HG03342 (cell line): ENCODE measurements at regions not wholly inside any gene's neighbourhood (a gene's known extent, or its start where the extent isn't known, plus 50 kb on each side); places are given as distances from the start of the nearest gene placed in this dataset.
"Not testable (repeated sequence)": the region's sequence is repeated elsewhere in the genome, so short reads cannot be mapped to it uniquely, and the experiment has no call there.

ENCODE experiments used
- ATAC-seq: cut with Tn5 transposase; IDR thresholded peaks from one replicate; pipeline ENCODE4 v1.9.1; 2021; ENCODE audit warnings: mild to moderate bottlenecking, moderate library complexity; ENCODE audit not compliant: unreplicated experiment

GRCh38 chr2:16739778-16740581 lies 74.3 kb upstream of the CYRIA start:
- ATAC-seq: no peak

DNA sequence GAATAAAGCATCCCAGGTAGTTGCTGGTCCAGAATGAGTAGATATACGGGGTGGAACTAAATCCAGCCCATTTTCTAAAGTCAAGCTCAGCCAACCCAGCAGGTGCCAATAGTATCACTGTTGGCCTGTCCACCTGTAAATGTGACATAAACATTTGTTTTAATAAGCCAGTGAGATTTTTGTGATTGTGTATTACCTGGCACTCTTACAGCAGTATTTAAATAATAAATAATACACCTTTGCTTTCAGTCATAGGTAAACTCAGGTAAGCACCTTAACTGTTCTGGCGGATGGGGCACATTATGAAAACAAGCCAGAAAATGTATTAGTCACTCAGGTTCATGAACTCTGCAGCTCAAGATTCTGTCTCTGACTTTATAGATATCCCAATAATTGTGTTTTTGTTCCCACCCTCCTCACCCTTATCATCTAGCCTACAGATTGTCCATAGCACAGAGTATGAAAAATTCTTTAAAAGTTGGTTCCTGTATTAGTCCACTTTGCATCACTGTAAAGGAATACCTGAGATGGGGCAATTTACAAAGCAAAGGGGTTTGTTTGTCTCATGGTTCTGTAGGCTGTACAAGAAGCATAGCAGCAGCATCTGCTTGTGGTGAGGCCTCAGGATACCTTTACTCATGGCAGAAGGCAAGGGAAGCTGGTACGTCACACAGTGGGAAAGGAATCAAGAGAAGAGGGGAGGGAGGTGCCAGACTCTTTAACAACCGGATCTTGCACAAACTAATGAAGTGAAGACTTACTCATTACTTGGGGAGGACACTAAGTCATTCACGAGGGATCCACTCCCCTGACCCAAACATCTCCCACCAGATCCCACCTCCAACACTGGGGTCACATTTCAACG lies 73.0 kb upstream of the CYRIA start:
- no peak for ATAC-seq

- ATAC-seq: no peak
Measured at GRCh38 chr2:16737812-16738211, 72.2 kb upstream of the CYRIA start.

DNA sequence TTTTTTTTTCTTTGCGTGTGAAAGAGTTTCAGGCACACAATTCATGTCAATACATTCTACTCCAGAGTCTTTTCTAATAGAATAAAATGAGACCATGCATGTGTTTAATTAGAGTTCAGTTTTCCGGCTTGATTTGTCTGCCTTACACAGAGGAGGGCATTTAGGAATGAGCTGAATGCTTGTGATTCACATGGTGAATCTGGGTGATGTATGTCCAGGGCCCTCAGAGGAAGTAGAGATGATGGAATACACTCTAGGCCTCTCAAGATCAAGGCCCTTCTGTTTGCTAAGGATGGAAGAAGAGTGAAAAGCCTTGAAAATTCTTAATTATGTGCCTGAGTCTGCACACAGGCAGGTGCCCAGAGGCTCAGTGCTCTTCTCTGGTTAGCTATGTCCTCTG lies 71.0 kb upstream of the CYRIA start:
- ATAC-seq: no peak

DNA sequence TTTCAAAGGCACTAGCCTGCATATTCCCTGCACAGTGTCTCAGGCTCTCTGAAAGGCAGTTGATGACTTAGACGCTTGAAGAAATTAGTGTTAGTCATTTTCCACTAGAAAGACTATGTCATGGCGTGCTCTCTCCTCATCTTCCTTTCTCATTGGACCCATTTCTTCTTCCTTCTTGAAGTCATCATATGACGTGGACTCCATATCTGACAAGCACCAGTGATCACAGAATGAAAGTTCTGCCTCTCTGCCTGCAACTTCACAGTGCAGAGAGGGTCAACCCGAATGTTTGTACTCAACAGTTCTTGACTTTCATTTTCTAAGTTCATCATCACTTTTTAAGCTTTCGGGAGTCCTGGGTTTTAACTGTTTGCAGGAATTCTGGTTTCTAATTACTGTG lies 63.7 kb upstream of the CYRIA start:
- ATAC-seq: peak; percentile 74

DNA sequence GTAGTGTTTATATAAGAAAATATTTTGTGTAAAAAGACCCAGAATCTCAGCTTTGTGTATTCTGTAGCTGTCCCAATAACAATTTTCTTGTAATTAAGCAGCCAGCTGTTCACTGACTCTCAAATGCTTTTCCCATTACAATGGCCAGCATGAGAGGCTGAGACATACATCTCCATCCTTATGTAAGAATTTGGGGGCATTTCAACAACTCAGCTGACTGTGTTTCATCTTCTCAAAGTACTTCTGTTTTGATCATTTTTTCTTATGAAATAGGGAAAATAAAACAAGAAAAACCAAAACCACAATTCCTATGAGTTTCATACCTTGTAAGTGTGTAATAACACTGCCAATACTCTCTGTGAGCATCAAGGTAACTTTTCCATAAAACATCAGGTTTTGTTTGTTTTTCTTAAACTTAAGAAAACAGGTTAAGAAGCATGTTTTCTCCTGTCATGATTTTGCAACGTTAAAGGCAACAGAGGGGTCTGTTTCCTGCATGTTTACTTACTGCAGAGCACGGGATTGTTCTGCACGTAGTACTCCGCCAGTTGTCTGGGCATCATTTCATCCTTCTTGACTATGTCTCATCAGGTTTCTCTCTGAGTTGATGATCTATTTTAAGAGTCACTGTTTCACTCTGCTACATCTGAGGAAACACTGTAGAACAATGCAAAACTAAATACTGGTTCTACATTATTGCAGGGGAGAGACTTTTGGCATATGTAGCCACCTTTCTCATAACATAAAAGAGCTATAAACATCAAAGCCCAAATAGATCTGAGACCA lies 62.9 kb upstream of the CYRIA start:
- no peak for ATAC-seq

DNA sequence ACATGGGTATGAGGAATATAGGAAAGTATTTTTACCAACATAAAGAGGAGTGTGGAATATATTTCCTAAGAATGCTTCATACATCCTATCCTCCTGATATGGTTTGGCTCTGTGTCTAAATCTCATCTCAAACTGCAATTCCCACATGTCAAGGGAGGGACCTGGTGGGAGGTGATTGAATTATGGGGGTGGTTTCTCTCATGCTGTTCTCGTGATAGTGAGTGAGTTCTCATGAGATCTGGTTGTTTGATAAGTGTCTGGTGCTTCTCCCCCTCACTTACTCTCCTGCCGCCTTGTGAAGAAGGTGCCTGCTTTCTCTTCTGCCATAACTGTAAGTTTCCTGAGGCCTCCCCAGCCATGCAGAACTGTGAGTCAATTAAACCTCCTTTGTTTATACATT lies 62.2 kb upstream of the CYRIA start:
- not testable (repeated sequence) for ATAC-seq

DNA sequence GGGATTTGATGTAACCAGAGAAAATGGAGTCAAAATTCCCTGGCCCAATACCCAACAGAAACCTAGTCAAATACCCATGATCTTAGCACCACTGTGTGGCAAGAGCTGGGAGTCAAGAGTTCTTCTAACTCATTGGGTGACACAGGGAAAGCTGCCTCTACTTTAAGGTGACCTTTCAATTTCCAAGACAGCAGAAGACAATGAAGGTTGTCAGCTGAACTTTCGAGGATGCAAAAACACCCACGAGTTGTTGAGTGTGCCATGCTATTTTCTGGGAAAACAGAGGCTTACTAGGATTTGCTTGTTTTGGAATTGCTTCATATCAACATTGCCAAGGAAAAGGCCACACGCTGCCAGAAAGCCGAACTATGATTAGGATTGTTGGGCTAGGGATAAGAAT lies 61.6 kb upstream of the CYRIA start:
- ATAC-seq: no peak

GRCh38 chr2:16726577-16726976 lies 60.9 kb upstream of the CYRIA start:
- no peak for ATAC-seq

DNA sequence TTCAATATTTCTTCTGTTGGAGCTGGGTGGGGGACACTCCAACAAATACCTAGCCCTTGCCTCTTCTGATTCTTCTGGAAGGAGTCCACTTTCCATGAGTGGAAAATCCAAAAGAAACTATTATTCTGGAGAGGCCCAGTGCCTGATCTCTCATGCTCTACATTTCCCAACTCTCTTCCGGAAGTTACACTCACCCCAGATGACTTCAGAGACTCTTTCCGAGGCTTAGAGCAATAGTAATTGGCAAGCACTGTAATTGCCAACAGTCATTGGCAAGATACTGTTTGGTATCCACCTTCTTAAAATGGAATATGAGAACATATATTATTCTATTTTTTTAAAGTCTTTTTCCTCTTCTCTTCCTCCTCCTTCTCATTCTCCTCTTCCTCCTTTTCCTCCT lies 60.5 kb upstream of the CYRIA start:
- no peak for ATAC-seq

DNA sequence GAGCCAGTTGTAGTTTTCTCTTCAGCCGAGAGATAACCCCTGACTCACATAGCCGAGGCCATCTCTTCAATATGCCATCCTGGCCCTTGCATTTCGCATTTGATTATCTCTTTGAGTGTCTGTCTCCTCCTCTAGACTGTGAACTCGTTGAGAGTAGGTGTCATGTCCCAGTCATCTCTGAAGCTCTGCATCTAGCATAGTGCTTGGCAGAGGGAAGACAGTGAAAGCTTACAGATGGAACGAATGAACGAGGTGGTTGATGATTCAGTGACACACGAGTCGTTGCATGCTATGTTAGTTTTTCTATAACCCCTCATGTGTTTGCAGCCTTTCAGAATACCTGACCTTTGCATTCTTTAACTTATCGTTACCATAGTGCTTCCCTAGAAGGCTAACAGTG lies 59.9 kb upstream of the CYRIA start:
- no peak for ATAC-seq

GRCh38 chr2:16722677-16723076 lies 57.0 kb upstream of the CYRIA start:
- ATAC-seq: no peak

GRCh38 chr2:16722126-16722525 lies 56.5 kb upstream of the CYRIA start:
- no peak for ATAC-seq

GRCh38 chr2:16721529-16721928 lies 55.9 kb upstream of the CYRIA start:
- not testable (repeated sequence) for ATAC-seq

GRCh38 chr2:16720737-16721136 lies 55.1 kb upstream of the CYRIA start:
- ATAC-seq: not testable (repeated sequence)

GRCh38 chr2:16719485-16719808 lies 53.8 kb upstream of the CYRIA start:
- no peak for ATAC-seq

- ATAC-seq: no peak
Measured at GRCh38 chr2:16718576-16719484, 53.2 kb upstream of the CYRIA start.

- no peak for ATAC-seq
Measured at GRCh38 chr2:16717477-16717876, 51.8 kb upstream of the CYRIA start.

GRCh38 chr2:16716944-16717343 lies 51.3 kb upstream of the CYRIA start:
- no peak for ATAC-seq

- ATAC-seq: no peak
Measured at GRCh38 chr2:16716024-16716423, 50.4 kb upstream of the CYRIA start.
